ENCODE measurements at regions not wholly inside any gene's neighbourhood (a gene's known extent, or its start where the extent isn't known, plus 50 kb on each side); places are given as distances from the start of the nearest gene placed in this dataset.

- intact Hi-C loops (cut with DNase I; ENCODE audit: low total_unique reads), result no loop called here
- WGBS, 2 donors, result 80 to 84% methylated on average over 8 of the region's 8 CpGs
Observed at GRCh38 chr15:29342201-29342600, 72.6 kb upstream of the NSMCE3 start.

GRCh38 chr15:29337156-29337959, 67.7 kb upstream of the NSMCE3 start:
- intact Hi-C loops (cut with DNase I; ENCODE audit: low total_unique reads), result no loop called here
- TF ChIP-seq POLR2A (IDR thresholded peaks at IDR 0.05) (no peak), CTCF (IDR thresholded peaks at IDR 0.05) (no peak)
- no peak overlapping the region for H3K4me3 ChIP-seq (ENCODE audit: low read depth, poor library complexity, severe bottlenecking)
- DNase-seq (ENCODE audit: low spot score in 2 of 2), result no peak
- 41 to 46% methylated on average over 6 of the region's 6 CpGs for WGBS, 2 donors

More at GRCh38 chr15:29342201-29342600, 72.6 kb upstream of the NSMCE3 start:
- TF ChIP-seq CTCF (IDR thresholded peaks at IDR 0.05) (no peak), POLR2A (IDR thresholded peaks at IDR 0.05) (no peak)
- DNase-seq (ENCODE audit: low spot score in 2 of 2), result no peak
- H3K4me3 ChIP-seq (ENCODE audit: low read depth, poor library complexity, severe bottlenecking), result no peak overlapping the region

- WGBS, 2 donors, result 89% methylated on average over 9 of the region's 9 CpGs
- TF ChIP-seq POLR2A (IDR thresholded peaks at IDR 0.05) (no peak), CTCF (IDR thresholded peaks at IDR 0.05) (no peak)
- H3K4me3 ChIP-seq (ENCODE audit: low read depth, poor library complexity, severe bottlenecking), result no peak overlapping the region
- intact Hi-C loops (cut with DNase I; ENCODE audit: low total_unique reads), result no loop called here
- no peak for DNase-seq (ENCODE audit: low spot score in 2 of 2)
Observed at GRCh38 chr15:29334544-29334943, 64.9 kb upstream of the NSMCE3 start.

- no peak overlapping the region for H3K4me3 ChIP-seq (ENCODE audit: low read depth, poor library complexity, severe bottlenecking)
- DNase-seq (ENCODE audit: low spot score in 2 of 2), result no peak
- intact Hi-C loops (cut with DNase I; ENCODE audit: low total_unique reads), result no loop called here
- 85 to 98% methylated on average over 4 to 6 of the region's 6 CpGs for WGBS, 2 donors
- TF ChIP-seq POLR2A (IDR thresholded peaks at IDR 0.05) (no peak), CTCF (IDR thresholded peaks at IDR 0.05) (no peak)
Observed at GRCh38 chr15:29333261-29333660, 63.6 kb upstream of the NSMCE3 start.

GRCh38 chr15:29331669-29332068, 62.0 kb upstream of the NSMCE3 start:
- intact Hi-C loops (cut with DNase I; ENCODE audit: low total_unique reads), result no loop called here

More at GRCh38 chr15:29331669-29332068, 62.0 kb upstream of the NSMCE3 start:
- WGBS, 2 donors, result 49 to 58% methylated on average over 6 of the region's 6 CpGs
- no peak overlapping the region for H3K4me3 ChIP-seq (ENCODE audit: low read depth, poor library complexity, severe bottlenecking)
- TF ChIP-seq POLR2A (IDR thresholded peaks at IDR 0.05), result no peak
- no peak for TF ChIP-seq CTCF (IDR thresholded peaks at IDR 0.05)
- DNase-seq (ENCODE audit: low spot score in 2 of 2), result no peak
